ENCODE measurements at regions not wholly inside any gene's neighbourhood (a gene's known extent, or its start where the extent isn't known, plus 50 kb on each side); places are given as distances from the start of the nearest gene placed in this dataset.

GRCh38 chr2:128452536-128453530 is 134.2 kb upstream of the HS6ST1 start:
- DNase-seq: no peak

- no peak for DNase-seq
Measured at GRCh38 chr2:128454980-128455720, 136.5 kb upstream of the HS6ST1 start.

GRCh38 chr2:128455721-128456050 is 137.0 kb upstream of the HS6ST1 start:
- DNase-seq: no peak

- DNase-seq: no peak
Measured at GRCh38 chr2:128456281-128456680, 137.6 kb upstream of the HS6ST1 start.

- no peak for DNase-seq
Measured at GRCh38 chr2:128457006-128457604, 138.4 kb upstream of the HS6ST1 start.

GRCh38 chr2:128457716-128458115 is 139.0 kb upstream of the HS6ST1 start:
- DNase-seq: no peak

GRCh38 chr2:128458505-128458904 is 139.8 kb upstream of the HS6ST1 start:
- no peak for DNase-seq

GRCh38 chr2:128464456-128464855 is 145.8 kb upstream of the HS6ST1 start:
- no peak for DNase-seq

GRCh38 chr2:128465246-128466170 is 146.8 kb upstream of the HS6ST1 start:
- DNase-seq: no peak

GRCh38 chr2:128466376-128466775 is 147.7 kb upstream of the HS6ST1 start:
- no peak for DNase-seq

- no peak for DNase-seq
Measured at GRCh38 chr2:128466776-128467175, 148.1 kb upstream of the HS6ST1 start.

- DNase-seq: no peak
Measured at GRCh38 chr2:128467321-128467969, 148.8 kb upstream of the HS6ST1 start.

GRCh38 chr2:128468186-128468920 is 149.7 kb upstream of the HS6ST1 start:
- DNase-seq: no peak

- no peak for DNase-seq
Measured at GRCh38 chr2:128469203-128469602, 150.5 kb upstream of the HS6ST1 start.

- no peak for DNase-seq
Measured at GRCh38 chr2:128469875-128470274, 151.2 kb upstream of the HS6ST1 start.

GRCh38 chr2:128472789-128473174 is 154.1 kb upstream of the HS6ST1 start:
- DNase-seq: no peak

- DNase-seq: no peak
Measured at GRCh38 chr2:128473175-128474035, 154.7 kb upstream of the HS6ST1 start.

GRCh38 chr2:128474036-128474955 is 155.6 kb upstream of the HS6ST1 start:
- no peak for DNase-seq

GRCh38 chr2:128474962-128475361 is 156.3 kb upstream of the HS6ST1 start:
- no peak for DNase-seq
